Astrocyte of the cerebellum (primary cell): ENCODE measurements at regions not wholly inside any gene's neighbourhood (a gene's known extent, or its start where the extent isn't known, plus 50 kb on each side); places are given as distances from the start of the nearest gene placed in this dataset.
"Not testable (repeated sequence)": the region's sequence is repeated elsewhere in the genome, so short reads cannot be mapped to it uniquely, and the experiment has no call there.

ENCODE experiments used
- DNase-seq: peaks from one replicate; pipeline ENCODE4 v3.0.0-alpha.2; 2011; ENCODE audit warnings: low read depth
- H3K4me3 ChIP-seq: 2 replicates; pipeline ENCODE4 v1.5.1; 2011; ENCODE audit warnings: mild to moderate bottlenecking, low read depth, low read length, moderate library complexity
- in situ Hi-C: cut with HindIII; loops from 2 replicates; pipeline ENCODE4 v1.10.0; 2017; ENCODE audit warnings: low sequenced_read_pairs
- TF ChIP-seq, protein P1 (sequence below): IDR thresholded peaks from 2 replicates; pipeline ENCODE4 v1.5.1; 2012; ENCODE audit warnings: low read length, low read depth, moderate library complexity, mild to moderate bottlenecking; ENCODE audit errors: missing control alignments

GRCh38 chr7:125431349-125431748 is 501.7 kb upstream of the POT1 start:
- in situ Hi-C loops: no loop called here
- DNase-seq: no peak
- TF ChIP-seq, protein P1, sequence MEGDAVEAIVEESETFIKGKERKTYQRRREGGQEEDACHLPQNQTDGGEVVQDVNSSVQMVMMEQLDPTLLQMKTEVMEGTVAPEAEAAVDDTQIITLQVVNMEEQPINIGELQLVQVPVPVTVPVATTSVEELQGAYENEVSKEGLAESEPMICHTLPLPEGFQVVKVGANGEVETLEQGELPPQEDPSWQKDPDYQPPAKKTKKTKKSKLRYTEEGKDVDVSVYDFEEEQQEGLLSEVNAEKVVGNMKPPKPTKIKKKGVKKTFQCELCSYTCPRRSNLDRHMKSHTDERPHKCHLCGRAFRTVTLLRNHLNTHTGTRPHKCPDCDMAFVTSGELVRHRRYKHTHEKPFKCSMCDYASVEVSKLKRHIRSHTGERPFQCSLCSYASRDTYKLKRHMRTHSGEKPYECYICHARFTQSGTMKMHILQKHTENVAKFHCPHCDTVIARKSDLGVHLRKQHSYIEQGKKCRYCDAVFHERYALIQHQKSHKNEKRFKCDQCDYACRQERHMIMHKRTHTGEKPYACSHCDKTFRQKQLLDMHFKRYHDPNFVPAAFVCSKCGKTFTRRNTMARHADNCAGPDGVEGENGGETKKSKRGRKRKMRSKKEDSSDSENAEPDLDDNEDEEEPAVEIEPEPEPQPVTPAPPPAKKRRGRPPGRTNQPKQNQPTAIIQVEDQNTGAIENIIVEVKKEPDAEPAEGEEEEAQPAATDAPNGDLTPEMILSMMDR: no peak

DNA sequence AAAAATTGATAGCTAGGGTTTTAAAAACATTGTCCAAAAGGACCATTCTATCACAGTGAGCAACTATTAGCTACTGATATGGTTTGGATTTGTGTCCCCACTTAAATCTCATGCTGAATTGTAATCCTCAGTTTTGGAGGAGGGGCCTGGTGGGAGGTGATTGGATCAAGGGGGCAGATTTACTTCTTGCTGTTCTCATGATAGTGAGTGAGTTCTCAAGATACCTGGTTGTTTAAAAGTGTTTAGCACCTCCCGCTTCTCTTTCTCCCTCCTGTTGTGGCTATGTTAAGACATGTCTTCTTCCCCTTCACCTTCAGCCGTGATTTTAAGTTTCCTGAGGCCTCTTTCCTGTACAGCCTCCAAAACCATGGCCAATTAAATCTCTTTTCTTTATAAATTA is 500.4 kb upstream of the POT1 start:
- TF ChIP-seq, protein P1: no peak
- in situ Hi-C loops: no loop called here
- no peak for DNase-seq
- H3K4me3 ChIP-seq: no peak overlapping the region

More at GRCh38 chr7:125431349-125431748, 501.7 kb upstream of the POT1 start:
- no peak overlapping the region for H3K4me3 ChIP-seq

DNA sequence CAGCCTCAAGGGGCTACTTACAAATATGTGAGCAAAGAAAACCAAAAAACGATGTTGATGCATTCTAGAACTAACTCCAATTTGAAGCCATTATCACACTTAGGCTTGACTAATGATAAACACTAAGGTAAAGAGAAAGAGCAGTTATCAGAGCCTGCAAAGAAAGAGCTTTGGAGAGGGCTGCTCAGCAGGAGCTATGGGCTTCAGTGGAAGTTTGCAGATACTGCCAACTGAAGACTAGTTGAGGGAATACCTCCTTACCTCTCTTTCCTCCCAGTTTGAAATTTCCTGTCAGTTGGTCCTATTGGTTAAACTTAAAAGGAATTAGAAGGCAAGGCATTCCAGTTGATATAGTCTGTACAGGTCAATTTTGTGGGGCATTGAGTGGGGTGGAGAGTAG is 498.1 kb upstream of the POT1 start:
- H3K4me3 ChIP-seq: no peak overlapping the region
- no peak for DNase-seq
- in situ Hi-C loops: no loop called here
- TF ChIP-seq, protein P1: no peak

DNA sequence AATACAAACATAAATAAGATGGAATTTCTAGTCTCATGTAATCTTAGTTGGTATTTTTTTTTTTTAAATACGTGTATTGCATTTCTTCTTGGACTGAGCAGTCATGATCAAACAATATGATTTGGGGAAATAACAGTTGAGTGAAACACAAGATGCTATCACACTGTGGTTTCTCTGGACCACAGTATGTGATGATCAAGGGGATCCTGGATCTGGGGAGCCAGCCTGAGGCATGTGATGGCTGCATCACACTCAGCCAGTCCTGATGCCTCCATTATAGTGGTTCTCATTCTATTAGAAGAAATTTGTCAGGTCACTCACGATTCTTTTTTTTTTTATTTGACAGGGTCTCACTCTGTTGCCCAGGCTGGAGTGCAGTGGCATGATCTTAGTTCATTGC is 495.9 kb upstream of the POT1 start:
- TF ChIP-seq, protein P1: no peak
- no peak for DNase-seq
- in situ Hi-C loops: no loop called here
- H3K4me3 ChIP-seq: no peak overlapping the region

GRCh38 chr7:125424721-125425120 is 495.1 kb upstream of the POT1 start:
- H3K4me3 ChIP-seq: no peak overlapping the region
- in situ Hi-C loops: no loop called here
- DNase-seq: no peak
- TF ChIP-seq, protein P1: no peak

GRCh38 chr7:125423458-125424155 is 494.0 kb upstream of the POT1 start:
- in situ Hi-C loops: no loop called here
- H3K4me3 ChIP-seq: no peak overlapping the region
- DNase-seq: peak; percentile 36
- TF ChIP-seq, protein P1: no peak

GRCh38 chr7:125421407-125421806 is 491.8 kb upstream of the POT1 start:
- DNase-seq, in situ Hi-C loops, H3K4me3 ChIP-seq: not testable (repeated sequence)
